ENCODE measurements at regions not wholly inside any gene's neighbourhood (a gene's known extent, or its start where the extent isn't known, plus 50 kb on each side); places are given as distances from the start of the nearest gene placed in this dataset.
A peak's percentile ranks its signal among the peaks of the same experiment; 100 is the strongest.
"Not testable (repeated sequence)": the region's sequence is repeated elsewhere in the genome, so short reads cannot be mapped to it uniquely, and the experiment has no call there.

GRCh38 chr6:115064680-115065079, 721.9 kb upstream of the HS3ST5 start:
- no peak for DNase-seq (ENCODE audit: low spot score)

- DNase-seq (ENCODE audit: low spot score) = no peak
Observed at GRCh38 chr6:115060581-115060980, 717.8 kb upstream of the HS3ST5 start.

- no peak for DNase-seq (ENCODE audit: low spot score)
Observed at GRCh38 chr6:115058414-115059211, 715.8 kb upstream of the HS3ST5 start.

GRCh38 chr6:115055579-115055978, 712.8 kb upstream of the HS3ST5 start:
- no peak for DNase-seq (ENCODE audit: low spot score)

- not testable (repeated sequence) for DNase-seq (ENCODE audit: low spot score)
Observed at GRCh38 chr6:115054242-115054641, 711.4 kb upstream of the HS3ST5 start.

- DNase-seq (ENCODE audit: low spot score) = no peak
Observed at GRCh38 chr6:115053169-115053860, 710.5 kb upstream of the HS3ST5 start.

GRCh38 chr6:115016593-115016992, 673.8 kb upstream of the HS3ST5 start:
- no peak for DNase-seq (ENCODE audit: low spot score)

GRCh38 chr6:115004982-115005381, 662.2 kb upstream of the HS3ST5 start:
- DNase-seq (ENCODE audit: low spot score) = no peak

GRCh38 chr6:115004204-115004603, 661.4 kb upstream of the HS3ST5 start:
- DNase-seq (ENCODE audit: low spot score) = no peak

GRCh38 chr6:115001731-115002350, 659.0 kb upstream of the HS3ST5 start:
- no peak for DNase-seq (ENCODE audit: low spot score)

GRCh38 chr6:115000736-115001135, 657.9 kb upstream of the HS3ST5 start:
- DNase-seq (ENCODE audit: low spot score) = no peak

- DNase-seq (ENCODE audit: low spot score) = no peak
Observed at GRCh38 chr6:114998492-114998891, 655.7 kb upstream of the HS3ST5 start.

- DNase-seq (ENCODE audit: low spot score) = peak; percentile 10
Observed at GRCh38 chr6:114997813-114998292, 655.0 kb upstream of the HS3ST5 start.

GRCh38 chr6:114995526-114995925, 652.7 kb upstream of the HS3ST5 start:
- DNase-seq (ENCODE audit: low spot score) = no peak

GRCh38 chr6:114989279-114989964, 646.6 kb upstream of the HS3ST5 start:
- DNase-seq (ENCODE audit: low spot score) = no peak

- DNase-seq (ENCODE audit: low spot score) = no peak
Observed at GRCh38 chr6:114987281-114987680, 644.5 kb upstream of the HS3ST5 start.

GRCh38 chr6:114955363-114955762, 612.5 kb upstream of the HS3ST5 start:
- no peak for DNase-seq (ENCODE audit: low spot score)

- no peak for DNase-seq (ENCODE audit: low spot score)
Observed at GRCh38 chr6:114952229-114952628, 609.4 kb upstream of the HS3ST5 start.

GRCh38 chr6:114945392-114945791, 602.6 kb upstream of the HS3ST5 start:
- DNase-seq (ENCODE audit: low spot score) = no peak

- no peak for DNase-seq (ENCODE audit: low spot score)
Observed at GRCh38 chr6:114941078-114941477, 598.3 kb upstream of the HS3ST5 start.

- DNase-seq (ENCODE audit: low spot score) = no peak
Observed at GRCh38 chr6:114940181-114940580, 597.4 kb upstream of the HS3ST5 start.

- DNase-seq (ENCODE audit: low spot score) = no peak
Observed at GRCh38 chr6:114939630-114940029, 596.8 kb upstream of the HS3ST5 start.
